ENCODE measurements at regions not wholly inside any gene's neighbourhood (a gene's known extent, or its start where the extent isn't known, plus 50 kb on each side); places are given as distances from the start of the nearest gene placed in this dataset.
A peak's percentile ranks its signal among the peaks of the same experiment; 100 is the strongest.
"Not testable (repeated sequence)": the region's sequence is repeated elsewhere in the genome, so short reads cannot be mapped to it uniquely, and the experiment has no call there.

DNA sequence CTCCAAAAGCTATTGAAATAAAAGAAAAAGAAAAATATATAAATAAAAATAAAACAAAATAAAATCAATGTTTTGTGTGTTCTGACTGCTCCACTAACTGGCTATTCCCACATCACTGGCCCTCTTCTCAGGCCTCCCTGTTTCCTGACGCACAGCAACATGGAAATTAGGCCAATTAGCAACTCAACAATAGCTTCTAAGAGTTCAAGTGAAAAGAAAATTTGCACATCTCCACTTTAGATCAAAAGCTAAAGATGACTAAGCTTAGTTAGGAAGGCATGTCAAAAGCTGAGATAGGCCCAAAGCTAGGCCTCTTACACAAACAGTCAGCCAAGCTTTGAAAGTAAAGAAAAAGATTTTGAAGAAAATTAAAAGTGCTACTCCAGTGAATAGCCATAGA is 200.8 kb downstream of the DUSP6 start:
- no peak for DNase-seq

DNA sequence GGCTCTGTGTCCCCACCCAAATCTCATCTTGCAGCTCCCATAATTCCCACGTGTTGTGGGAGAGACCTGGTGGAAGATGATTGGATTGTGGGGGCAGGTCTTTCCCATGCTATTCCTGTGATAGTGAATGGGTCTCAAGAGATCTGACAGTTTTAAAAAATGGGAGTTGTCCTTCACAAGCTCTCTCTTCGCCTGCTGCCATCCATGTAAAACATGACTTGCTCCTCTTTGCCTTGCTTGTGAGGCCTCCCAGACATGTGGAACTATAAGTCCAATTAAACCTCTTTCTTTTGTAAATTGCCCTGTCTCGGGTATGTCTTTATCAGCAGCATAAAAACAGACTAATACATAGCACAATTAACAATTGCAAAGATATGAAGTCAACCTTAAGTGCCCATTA is 201.5 kb downstream of the DUSP6 start:
- DNase-seq: not testable (repeated sequence)

DNA sequence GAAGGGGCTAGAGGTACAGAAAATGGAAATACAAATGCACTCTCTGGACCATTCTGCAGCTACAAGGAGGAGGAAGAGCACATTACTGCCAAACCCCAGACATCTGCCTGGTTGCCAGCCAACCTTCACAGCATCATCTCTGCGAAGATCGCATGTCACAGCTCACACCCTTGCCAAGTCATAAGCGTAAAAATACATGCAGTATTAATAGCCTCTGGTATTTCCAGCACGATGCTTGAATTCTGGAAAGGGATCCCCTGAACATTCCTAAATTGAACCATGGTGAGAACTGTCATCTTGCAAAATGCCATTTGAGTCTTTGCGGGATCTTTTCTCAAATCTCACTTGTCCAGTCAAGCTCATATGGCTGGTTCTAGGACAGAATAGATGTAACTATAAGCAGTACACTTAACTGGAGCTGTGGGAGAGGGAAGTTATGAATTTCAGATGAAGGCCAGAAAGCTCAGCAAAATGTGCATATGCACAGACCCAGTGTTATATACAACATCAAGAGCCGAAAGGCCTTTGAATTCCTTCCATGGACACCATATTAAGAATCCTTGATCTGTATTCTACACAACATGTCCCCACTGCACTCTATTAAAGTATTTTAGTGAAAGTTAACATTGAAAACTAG is 211.6 kb downstream of the DUSP6 start:
- DNase-seq: peak; percentile 84

DNA sequence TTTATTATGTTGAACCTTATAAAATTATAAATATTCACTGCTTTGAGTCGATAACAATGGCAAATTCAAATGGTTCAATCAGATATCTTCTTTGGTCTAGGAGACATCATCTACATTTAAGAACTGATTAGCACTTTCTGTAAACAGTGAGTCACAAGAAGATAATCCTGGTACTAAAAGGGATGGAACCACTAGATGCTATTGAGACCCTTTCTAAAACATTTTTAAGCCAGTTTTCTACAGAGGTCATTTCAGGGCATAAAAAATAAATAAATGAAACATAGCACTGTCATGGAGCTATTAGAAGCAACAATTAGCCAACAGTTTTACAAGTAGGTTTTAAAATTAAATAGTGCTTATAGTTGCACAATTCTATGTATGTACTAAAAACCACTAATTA is 212.2 kb downstream of the DUSP6 start:
- DNase-seq: no peak

DNA sequence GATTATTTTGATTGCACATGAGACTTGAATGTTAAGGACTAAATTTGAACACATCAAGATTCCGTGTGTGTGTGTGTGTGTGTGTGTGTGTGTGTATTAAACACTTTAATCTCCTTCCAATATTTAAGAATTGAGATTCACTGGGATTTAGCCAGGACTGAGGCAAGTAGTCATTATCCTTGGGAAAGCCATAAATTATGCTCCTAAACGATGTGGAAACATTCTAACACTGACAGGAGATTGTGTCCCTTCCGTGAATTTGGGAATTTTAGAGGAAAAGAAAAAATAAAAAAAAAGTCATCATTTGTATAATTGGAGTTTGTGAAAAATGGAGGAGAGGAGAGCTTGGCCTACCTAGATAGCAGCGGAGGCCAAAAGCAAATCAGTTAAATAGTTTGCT is 212.9 kb downstream of the DUSP6 start:
- no peak for DNase-seq

DNA sequence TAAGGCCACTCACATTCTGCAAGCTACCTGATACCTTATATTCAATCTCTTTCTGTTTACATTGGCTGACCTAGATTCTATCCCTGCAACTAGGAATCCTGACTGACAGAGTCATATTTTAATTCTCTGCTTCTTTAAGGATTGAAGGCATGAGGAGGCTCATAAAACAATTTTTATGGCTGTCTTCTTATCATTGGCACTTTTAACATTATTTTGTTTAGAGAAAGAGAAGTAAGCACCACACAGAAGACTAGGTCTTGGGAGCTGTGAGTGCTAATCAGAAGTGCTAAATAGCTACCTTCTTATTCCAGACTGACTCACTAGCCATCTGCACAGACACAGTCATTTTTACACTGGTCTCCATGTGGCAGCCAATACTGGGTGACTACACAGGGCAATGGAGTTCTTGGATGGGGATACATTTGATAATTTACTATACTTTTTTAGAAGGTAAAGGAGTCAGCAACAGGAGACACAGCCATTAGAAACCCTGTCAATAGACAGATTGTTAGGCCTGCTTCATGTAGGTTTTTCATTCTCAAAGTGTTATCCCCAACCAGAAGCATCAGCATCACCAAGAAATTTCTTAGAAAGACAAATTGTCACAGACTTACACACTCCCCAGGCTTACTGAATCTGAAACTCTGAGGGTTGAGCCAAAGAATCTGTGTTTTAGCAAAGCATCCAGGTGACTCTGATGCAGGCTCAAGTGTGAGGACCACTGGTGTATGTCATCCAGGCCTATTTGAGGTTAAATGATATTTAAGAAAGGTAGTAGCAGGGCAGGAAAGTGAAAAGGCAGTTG is 214.1 kb downstream of the DUSP6 start:
- DNase-seq: no peak

DNA sequence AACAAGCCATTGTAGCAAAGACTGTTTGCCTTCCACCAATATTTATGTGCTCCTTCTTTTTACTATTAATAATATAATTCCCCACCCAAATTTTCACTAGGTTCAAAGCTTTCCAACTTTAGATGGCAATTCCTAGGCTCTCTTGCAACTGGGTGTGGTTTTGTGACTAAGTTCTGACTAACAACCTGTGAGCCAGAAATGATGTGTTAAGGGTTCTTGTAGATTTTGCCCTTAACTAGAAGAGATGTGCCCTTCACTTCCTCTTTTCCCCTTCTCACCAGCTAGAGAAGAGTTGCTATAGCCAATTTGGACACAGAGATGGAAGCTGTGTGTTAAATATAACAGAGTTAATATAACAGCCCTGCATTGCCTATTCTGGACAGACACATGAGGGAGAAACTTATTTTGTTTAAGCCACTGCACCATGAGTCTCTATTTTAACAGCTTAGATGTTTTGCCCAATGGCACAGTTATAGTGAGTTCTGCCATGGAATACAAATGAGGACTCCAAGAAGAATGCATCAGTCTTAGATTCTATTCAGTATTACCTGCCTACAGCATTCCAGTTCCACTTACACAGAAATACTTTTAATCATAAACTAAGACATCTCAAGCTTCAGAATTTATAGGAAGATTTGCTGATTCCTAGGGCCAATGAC is 216.2 kb downstream of the DUSP6 start:
- no peak for DNase-seq

DNA sequence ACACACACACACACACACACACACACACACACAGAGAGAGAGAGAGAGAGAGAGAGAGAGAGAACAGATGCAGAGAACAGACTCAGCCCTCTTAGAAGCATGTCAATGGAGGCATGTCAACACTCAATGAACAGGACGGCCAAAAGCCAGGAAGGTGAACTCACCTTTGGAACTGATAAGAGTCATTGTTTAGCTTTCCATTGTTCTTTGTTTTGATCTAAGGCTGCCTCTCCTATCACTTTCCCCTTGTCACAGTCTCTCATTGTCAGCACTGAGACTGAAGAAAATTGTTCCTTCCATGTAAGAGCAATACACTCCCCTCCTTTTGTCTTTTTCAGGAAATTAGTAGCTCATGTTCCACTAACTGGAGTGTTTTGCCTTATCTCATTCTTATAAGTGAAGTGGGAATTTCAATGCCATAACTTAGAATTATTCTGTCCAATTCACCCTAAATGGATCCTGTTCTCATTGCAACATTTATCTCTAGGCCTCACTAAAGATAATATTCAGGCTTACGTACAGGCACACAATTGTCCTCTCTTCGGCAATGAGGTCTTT is 218.0 kb downstream of the DUSP6 start:
- DNase-seq: no peak

DNA sequence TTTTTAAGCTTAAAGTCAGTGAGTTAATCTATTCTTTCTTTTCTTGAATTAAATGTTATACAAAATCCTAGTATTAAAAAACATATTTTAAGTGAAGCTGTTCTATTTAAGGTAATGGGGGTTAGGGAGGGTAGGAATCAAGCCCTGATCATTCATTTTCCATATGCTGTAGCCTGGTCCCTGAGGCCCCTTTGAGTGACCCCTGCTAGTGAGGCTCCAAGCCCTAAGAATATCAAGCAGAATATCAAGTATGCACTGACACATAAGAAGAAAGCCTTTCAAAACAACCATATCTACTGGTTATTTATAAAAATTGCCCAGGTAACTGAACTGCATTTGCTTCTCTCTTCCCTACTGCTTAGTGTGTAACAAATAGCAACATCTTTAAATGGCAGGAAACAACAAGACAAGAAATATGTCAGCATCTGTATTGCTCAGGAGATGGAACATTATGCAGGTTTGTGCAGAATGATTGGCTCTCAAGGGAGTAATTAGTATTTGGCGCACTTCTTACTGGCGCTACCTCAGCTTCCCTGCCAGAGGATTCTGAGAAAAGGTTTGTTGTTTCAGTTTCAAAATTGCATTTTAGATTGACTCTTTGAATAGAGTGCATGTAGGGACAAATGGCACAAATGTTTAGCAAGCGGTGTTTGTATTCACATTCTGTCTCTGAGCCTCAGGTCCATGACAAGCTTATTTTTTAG is 223.0 kb downstream of the DUSP6 start:
- DNase-seq: peak; percentile 27

DNA sequence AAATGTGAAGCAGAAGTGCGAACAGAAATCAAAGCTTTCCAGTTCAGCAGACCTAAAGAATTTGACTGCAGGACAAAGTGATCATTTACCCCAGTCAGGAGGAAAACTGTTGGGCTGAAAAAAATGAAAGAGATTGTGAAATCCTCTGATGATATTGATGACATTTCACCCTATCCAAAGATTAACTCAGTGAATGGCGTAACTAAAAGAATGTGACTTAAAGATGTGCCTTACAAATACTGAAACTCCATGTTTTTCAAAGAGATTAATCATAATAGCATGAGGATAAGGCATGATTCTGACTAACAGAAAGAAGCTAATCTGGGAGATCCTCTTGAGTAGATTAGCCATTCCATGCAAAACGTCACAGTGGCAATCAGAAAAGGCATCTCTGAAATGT is 225.6 kb downstream of the DUSP6 start:
- no peak for DNase-seq

DNA sequence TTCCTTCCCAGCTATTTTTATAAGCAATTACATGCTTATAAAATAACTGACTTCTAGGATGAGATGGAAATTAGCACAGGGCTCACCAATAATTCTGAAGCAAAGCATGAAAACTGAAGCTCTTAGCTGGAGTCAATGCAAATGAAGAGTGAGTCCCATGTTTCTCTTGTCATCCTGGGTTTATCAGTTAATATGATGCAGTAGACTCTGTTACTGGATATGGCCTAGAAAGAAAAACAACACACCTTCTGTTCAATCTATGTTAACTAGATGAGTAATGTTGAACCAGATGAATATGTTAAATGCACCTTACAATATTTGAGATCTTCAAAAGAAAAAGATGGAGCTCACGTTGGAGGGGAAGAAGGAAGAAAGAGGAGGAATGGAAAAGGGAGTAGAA is 229.4 kb downstream of the DUSP6 start:
- no peak for DNase-seq

DNA sequence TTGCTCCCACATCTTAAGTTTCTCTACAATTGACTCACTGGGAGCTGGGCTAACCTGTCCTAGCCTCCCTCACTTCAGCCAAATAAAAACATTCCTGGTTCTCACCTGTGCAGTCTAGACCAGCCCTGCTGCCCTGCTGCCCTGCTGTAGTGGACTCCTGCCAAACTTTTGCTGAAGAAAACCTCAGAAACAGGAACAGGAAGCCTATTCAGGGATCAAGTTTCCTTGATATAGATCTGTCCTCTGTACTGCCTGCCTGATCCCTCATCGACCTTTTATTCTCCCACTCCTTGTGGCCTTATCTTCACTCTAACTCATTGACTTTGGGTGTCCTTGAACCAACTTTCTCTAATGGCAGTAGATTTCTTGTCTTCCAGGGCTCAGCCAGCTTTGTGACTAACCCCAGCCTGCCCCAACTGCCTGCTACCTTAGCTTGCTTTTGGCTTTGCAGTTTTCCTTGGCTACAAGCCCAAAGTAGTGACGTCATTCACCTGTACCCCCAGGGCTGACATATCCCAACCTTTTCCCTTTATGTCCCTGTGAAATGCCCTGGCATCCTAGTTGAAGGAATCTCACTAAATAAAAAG is 234.8 kb downstream of the DUSP6 start:
- no peak for DNase-seq

DNA sequence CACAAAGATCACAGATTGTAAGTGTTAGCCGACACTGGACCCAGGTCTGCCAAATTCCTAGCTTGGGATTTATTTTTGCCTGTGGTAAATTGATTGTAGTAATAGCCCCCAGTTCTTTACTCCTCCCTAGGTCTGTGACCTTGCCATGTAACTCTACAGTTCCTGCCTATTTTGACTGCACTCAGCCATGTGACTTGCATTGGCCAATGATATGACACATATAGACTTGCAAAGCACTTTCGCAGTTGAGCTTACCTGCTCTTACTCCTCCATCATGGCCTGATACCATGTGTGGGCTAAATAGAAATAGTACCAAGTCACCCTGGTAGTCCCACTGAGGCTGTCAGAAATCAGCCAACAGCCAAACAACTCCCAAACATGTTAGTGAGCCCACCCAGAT is 240.3 kb downstream of the DUSP6 start:
- no peak for DNase-seq

DNA sequence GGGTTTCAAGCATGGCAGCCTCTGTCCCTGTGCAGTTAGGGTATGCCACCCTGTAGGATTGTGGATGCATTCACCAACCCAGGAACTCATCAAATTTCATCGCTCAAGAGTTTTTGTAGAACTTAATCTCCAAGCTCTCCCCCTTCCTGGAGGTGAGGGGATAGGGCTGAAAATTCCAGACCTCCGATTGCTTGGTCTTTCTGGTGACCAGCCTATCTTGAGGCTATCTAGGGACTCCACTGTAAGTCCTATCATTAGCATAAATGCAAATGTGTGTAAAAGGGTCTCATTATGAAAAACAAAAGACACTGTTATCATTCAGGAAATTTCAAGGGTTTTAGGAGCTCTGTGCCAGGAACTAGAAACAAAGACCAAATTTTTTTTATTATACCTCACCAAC is 244.0 kb downstream of the DUSP6 start:
- DNase-seq: no peak

DNA sequence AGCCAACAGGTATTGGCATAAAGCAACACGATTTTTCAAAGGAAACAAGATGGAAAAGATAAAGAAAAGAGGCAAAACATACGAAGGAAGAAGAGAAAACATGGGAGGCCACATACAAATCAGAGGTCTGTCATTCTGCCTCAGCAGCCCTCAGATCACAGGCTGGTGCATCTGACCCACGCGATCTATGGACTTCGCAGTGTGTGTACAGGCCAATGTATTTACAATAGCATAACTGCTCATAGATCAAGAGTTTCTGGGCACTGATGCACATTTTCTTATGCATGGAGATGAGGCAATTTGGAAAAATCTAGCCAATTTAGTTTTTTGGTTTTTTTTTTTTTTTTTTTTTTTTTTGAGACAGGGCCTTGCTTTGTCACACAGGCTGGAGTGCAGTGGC is 245.4 kb downstream of the DUSP6 start:
- no peak for DNase-seq

DNA sequence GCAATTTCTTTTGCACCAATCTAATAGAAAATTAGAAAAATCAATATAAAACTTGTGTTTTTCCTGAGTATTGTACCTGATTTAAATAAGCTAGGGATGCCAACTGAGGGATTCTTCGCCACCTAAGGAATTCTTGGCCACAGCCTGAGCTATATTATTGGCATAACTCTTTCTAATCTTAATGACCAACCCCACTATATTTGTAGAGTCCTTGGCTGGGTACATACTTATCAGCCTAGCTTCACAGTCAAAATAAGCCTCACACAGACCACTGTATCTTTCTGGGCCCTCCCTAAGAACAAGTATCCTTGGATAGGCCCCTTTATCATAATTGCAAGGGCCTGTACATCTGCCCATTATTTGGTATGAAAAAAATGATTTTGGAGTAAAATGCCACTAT is 247.1 kb downstream of the DUSP6 start:
- no peak for DNase-seq

DNA sequence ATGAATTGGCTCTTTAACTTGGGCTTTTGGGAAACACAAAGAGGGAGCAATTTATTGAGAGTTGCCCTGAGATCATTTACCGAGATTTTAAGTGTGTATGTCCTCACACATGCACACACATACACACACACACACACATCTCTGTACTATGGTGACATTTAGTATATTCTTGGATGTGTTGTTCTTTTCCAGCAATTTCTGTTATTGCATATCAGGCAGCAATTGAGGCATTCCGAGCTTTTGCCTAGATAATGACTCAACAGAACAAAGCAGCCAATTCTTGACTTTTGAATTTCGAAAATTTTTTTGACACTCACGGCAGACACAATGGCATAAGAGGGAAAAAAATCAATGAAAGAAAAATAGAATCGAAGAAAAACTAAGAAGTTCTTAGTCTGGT is 248.5 kb downstream of the DUSP6 start:
- no peak for DNase-seq

DNA sequence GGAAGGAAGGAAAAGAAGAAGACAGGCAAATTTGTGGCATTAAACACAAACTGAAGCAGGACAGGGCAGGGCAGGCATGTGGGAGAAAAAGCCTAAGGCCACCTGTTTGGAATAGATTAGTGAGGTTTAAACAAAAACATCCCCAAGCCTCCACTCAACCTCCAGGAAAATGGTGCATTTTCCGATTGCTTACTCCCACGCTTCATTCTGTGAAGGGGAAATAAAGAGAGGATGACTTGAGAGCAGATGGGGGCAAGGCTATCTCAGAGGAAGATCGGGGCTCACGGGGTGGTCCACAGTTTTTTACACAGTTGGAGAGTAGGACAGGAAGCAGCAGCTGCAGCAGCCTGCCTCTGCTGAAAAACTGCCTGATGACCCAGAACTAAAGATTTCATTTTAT is 250.9 kb downstream of the DUSP6 start:
- no peak for DNase-seq

DNA sequence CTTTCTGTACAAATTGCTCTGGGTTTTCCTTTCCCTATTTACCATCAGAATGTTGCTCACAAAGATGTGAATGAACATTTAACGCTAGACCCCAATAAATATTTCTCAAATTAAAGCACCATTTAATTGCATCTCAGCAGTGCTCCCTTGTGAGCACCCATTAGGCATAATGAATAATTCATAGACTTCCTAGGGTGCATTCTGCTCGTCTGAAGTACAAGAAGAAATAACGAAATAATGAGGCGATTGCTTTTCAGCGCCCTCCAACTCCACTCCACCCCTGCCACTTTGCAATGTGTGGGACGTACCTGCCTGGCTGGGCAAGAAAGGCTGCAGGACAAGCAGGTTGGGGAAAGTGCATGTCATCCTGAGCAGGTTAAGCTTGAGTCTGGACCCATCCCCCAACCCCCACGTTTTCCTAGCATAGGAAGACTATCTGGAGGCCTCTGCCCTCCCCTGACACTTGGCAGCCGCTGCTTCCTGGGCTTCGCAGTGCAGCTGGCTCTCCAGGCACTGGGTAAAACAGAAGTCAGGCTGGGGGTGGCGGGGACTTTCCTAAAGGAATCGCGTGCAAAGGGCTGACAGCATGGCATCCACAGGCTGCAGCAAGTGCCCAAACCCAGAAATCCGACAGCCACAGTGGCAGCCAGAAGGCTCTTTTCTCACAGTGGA is 253.7 kb downstream of the DUSP6 start:
- no peak for DNase-seq

DNA sequence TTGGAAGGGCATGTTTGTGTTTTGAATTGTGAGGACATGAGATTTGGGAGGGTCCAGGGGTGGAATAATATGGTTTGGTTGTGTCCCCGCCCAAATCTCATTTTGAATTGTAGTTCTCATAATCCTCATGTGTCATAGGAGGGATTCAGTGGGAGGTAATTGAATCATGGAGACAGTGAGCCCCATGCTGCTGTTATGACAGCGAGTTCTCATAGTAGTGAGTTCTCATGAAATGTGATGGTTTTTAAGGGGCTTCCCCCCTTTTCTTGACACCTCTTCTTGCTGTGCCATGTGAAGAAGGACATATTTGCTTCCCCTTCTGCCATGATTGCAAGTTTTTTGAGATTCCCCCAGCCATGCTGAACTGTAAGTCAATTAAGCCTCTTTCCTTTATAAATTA is 260.0 kb downstream of the DUSP6 start:
- DNase-seq: no peak

DNA sequence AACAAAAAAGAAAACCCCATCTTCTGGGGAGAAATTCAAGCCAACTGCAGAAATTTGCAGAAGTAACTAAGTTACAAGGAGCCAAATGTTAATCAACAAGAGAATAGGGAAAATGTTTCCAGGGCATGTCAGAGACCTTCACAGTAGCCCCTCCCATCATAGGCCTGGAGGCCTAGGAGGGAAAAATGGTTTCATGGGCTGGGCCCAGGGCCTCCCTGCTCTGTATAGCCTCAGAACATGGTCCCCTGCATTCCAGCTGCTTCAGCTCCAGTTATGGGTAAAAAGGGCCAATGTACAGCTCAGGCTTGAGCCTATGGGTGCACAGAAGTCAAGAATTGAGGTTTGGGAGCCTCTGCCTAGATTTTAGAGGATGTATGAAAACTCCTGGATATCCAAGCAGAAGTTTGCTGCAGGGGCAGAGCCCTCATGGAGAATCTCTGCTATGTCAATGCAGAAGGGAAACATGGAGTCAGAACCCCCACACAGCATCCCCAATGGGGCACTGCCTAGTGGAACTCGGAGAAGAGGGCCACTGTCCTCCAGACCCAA is 260.9 kb downstream of the DUSP6 start:
- DNase-seq: no peak

DNA sequence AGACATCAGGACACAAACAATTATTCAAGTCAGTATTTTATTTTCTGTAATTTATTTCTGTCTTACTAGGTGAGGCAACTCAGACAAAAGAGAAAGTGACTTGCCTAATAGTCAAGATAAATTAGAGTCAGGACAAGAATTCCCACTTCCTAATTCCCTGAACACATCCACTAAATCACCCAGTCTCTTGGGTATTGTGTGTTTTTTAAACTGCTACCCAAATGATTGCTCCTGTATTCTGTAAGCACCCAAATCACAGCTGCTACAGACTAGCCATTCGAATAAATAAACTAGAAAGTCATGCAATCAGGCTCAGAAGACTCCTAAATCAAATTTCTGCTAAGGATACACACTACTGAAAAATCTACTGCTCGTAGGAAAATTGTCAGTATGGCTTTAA is 263.0 kb downstream of the DUSP6 start:
- DNase-seq: no peak
